Breast epithelium (tissue), 3 donors: ENCODE measurements at regions not wholly inside any gene's neighbourhood (a gene's known extent, or its start where the extent isn't known, plus 50 kb on each side); places are given as distances from the start of the nearest gene placed in this dataset.

ENCODE experiments used
- POLR2A ChIP-seq: fragments of 450-650 bp; IDR thresholded peaks from one replicate; pipeline ENCODE4 v1.6.1; 2016; ENCODE audit warnings: antibody characterized with exemption, mild to moderate bottlenecking, moderate library complexity
- POLR2AphosphoS5 ChIP-seq, 3 donors: sonication (generic); formaldehyde crosslinking; IDR thresholded peaks; one replicate each; pipeline ENCODE4 v1.6.1; 2017; ENCODE audit warnings: antibody characterized with exemption in 3 of 3

- TF ChIP-seq POLR2AphosphoS5 (IDR thresholded peaks at IDR 0.05) (no peak), POLR2A (no peak)
Observed at GRCh38 chr2:236805800-236806531, 236.3 kb downstream of the ACKR3 start.
